ENCODE measurements at regions not wholly inside any gene's neighbourhood (a gene's known extent, or its start where the extent isn't known, plus 50 kb on each side); places are given as distances from the start of the nearest gene placed in this dataset.

GRCh38 chr15:79163395-79163794 is 72.8 kb upstream of the RASGRF1 start:
- DNase-seq (no peak), FAIRE-seq (no peak)
- H3K27me3 ChIP-seq (ENCODE audit: control insufficient read depth, insufficient read depth, low read length) = no peaks in the 10 kb centered on the region
- no peaks in the 10 kb centered on the region for H3K9me3 ChIP-seq (ENCODE audit: control insufficient read depth in 2 of 3, insufficient read depth in 1 of 3, low read length in 3 of 3)
- H3K9ac ChIP-seq (ENCODE audit: low read length in 3 of 3) = no peak overlapping the region
- H3K4me1 ChIP-seq (ENCODE audit: control insufficient read depth in 2 of 3, insufficient read depth in 2 of 3, low read depth in 1 of 3, low read length in 3 of 3) = no peaks in the 10 kb centered on the region
- H3K36me3 ChIP-seq (ENCODE audit: control insufficient read depth in 2 of 3, insufficient read depth in 3 of 3, low read length in 3 of 3) = no peaks in the 10 kb centered on the region
- H3K4me3 ChIP-seq (ENCODE audit: low read length in 3 of 3) = no peak overlapping the region
- intact Hi-C loops (cut with DNase I) = no loop called here
- no peak overlapping the region for H3K27ac ChIP-seq (ENCODE audit: low read depth in 2 of 2, low read length in 2 of 2)
- TF ChIP-seq CTCF (IDR thresholded peaks at IDR 0.05; ENCODE audit: borderline replicate concordance, extremely low read depth, insufficient read depth) = no peak

DNA sequence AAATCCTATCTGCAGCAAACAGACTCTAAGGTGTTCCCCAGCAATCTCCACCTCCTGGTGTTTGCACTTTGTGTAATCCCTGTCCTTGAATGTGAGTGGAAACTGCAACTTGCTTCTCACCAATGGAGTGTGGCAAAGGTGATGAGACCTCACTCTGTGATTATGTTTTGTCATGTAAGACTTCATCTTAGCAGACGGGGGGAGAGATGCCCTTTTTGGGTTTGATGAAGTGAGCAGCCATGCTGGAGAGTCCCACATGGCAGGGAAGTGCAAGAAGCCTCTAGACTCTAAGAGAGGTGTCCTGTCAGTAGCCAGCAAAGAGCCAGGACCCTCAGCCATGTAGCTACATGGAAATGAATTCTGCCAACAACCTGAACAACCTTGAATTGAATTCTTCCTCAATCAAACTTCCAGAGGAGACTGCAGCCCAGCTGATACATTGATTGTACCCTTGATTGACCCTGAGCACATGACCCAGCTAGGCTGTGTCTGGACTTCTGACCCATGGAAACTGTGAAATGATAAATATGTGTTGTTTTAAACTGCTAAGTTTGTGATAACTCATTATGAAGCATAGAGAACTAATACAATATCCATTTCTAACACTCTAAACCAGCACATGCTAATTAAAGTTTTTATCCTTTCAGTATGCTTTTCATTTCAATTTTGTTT is 71.4 kb upstream of the RASGRF1 start:
- no peaks in the 10 kb centered on the region for H3K9me3 ChIP-seq (ENCODE audit: control insufficient read depth in 2 of 3, insufficient read depth in 1 of 3, low read length in 3 of 3)
- H3K27me3 ChIP-seq (ENCODE audit: control insufficient read depth, insufficient read depth, low read length) = no peaks in the 10 kb centered on the region
- no peak overlapping the region for H3K9ac ChIP-seq (ENCODE audit: low read length in 3 of 3)
- no peaks in the 10 kb centered on the region for H3K36me3 ChIP-seq (ENCODE audit: control insufficient read depth in 2 of 3, insufficient read depth in 3 of 3, low read length in 3 of 3)
- H3K4me3 ChIP-seq (ENCODE audit: low read length in 3 of 3) = no peak overlapping the region
- H3K27ac ChIP-seq (ENCODE audit: low read depth in 2 of 2, low read length in 2 of 2) = no peak overlapping the region
- no peaks in the 10 kb centered on the region for H3K4me1 ChIP-seq (ENCODE audit: control insufficient read depth in 2 of 3, insufficient read depth in 2 of 3, low read depth in 1 of 3, low read length in 3 of 3)
- DNase-seq = no peak
- no peak for FAIRE-seq
- intact Hi-C loops (cut with DNase I) = no loop called here
- no peak for TF ChIP-seq CTCF (IDR thresholded peaks at IDR 0.05; ENCODE audit: borderline replicate concordance, extremely low read depth, insufficient read depth)

- no peak overlapping the region for H3K27ac ChIP-seq (ENCODE audit: low read depth in 2 of 2, low read length in 2 of 2)
- no peaks in the 10 kb centered on the region for H3K36me3 ChIP-seq (ENCODE audit: control insufficient read depth in 2 of 3, insufficient read depth in 3 of 3, low read length in 3 of 3)
- no peaks in the 10 kb centered on the region for H3K9me3 ChIP-seq (ENCODE audit: control insufficient read depth in 2 of 3, insufficient read depth in 1 of 3, low read length in 3 of 3)
- H3K27me3 ChIP-seq (ENCODE audit: control insufficient read depth, insufficient read depth, low read length) = no peaks in the 10 kb centered on the region
- intact Hi-C loops (cut with DNase I) = no loop called here
- peaks cover 0 to 2% (median 0%) of the 10 kb centered on the region in 3 donors for H3K4me1 ChIP-seq (ENCODE audit: control insufficient read depth in 2 of 3, insufficient read depth in 2 of 3, low read depth in 1 of 3, low read length in 3 of 3)
- no peak for TF ChIP-seq CTCF (IDR thresholded peaks at IDR 0.05; ENCODE audit: borderline replicate concordance, extremely low read depth, insufficient read depth)
- H3K4me3 ChIP-seq (ENCODE audit: low read length in 3 of 3) = no peak overlapping the region
- FAIRE-seq = no peak
- no peak overlapping the region for H3K9ac ChIP-seq (ENCODE audit: low read length in 3 of 3)
- peak in 1 of 5 donors; percentile 87 for DNase-seq
Measured at GRCh38 chr15:79160211-79160610, 69.6 kb upstream of the RASGRF1 start.
